TTC549 (cell line): ENCODE measurements at regions not wholly inside any gene's neighbourhood (a gene's known extent, or its start where the extent isn't known, plus 50 kb on each side); places are given as distances from the start of the nearest gene placed in this dataset.

Experiments
- FAIRE-seq: peaks from 2 replicates; lab custom pipeline; 2012; peaks lifted over from hg19 to GRCh38; lab: Jason Lieb, UNC

DNA sequence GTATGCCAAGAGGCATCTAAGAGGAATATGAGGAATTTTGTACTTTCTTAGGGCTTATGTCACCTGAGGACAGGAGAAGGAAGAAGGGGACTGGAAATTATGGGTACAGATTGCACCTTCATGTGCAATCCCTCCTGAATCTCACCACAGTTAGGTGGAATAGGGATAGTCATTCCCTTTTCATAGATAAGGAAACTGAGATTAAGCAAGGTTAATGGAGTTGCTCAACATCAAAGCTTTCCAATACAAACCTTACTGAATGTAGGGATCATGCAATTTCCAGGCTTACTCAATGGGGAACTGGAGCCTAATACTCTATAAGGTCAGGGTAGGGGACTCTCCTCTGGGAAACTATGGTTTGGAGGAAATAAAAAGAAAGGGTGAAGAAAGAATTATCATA lies 133.0 kb downstream of the C11orf87 start:
- FAIRE-seq = no peak

DNA sequence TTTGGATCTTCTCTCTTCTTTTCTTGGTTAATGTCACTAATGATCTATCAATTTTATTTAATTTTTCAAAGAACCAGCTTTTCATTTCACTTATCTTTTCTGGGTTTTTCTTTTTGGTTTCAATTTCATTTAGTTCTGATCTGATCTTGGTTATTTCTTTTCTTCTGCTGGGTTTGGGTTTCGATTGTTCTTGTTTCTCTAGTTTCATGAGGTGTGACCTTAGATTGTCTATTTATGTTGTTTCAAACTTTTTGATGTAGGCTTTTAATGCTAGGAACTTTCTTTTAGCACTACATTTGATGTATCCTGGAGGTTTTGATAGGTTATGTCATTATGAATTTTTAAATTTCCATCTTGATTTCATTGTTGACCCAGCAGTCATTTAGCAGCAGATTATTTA lies 142.3 kb downstream of the C11orf87 start:
- no peak for FAIRE-seq

DNA sequence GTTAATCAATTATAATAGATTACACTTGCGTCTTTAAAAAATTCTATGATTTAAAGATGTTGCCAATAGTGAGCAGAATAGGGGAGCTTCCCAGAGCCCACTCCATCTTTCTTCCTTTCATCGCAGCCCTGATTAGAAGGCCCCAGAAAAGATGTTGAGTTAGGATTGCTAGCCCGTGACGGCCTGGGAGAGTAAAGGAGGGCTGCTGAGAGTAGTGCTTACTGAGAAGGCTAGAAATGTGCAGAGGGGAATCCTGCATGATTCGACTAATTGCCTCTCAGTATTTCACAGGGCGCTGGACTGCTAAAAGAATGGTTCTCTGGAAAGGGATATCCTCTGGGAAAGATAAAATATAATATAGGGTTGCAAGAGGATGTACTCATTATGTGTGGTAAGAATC lies 160.5 kb downstream of the C11orf87 start:
- no peak for FAIRE-seq

DNA sequence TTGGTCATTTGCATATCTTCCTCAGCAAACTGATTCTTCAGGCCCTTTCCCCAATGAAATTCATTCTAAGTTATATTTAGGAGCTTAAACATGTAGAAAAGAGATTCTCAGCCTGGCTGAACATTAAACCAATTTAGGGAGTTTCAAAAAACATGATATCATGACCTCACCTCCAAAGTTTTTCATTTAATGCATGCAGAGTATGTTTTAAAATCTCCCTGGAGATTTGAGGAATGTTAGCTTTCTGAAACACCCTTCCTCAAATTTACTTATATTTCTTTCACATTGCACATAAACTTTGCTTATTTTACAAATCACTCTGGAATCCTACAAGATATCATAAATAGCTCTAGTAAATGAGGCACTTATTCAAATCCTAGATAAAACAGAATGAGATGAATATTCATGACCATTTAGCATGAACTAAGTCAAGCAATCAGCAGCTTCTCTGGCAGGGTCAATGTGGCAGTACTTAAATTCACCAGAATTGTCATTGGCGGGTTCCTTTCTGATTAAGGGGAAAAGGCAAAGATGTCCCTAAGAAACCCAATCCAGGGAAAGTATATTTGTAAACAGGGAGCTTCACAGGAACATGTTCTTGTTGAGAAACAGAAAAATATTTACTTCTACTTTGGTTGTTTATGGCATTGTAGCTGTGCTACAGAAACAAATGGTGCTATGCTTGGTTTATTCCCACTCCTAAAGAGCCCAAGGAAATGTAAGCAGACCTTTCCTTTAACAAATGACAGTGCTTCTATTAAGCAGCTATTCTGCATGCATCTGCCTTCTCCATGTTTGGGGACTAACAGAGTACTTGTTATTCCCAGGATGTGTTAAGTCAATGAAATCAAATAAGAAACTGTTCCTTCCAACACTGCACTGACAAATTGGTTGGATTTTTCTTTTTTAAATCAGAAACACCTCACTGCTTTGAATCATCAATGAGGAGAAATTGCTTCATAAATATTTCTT lies 162.3 kb downstream of the C11orf87 start:
- FAIRE-seq = no peak

DNA sequence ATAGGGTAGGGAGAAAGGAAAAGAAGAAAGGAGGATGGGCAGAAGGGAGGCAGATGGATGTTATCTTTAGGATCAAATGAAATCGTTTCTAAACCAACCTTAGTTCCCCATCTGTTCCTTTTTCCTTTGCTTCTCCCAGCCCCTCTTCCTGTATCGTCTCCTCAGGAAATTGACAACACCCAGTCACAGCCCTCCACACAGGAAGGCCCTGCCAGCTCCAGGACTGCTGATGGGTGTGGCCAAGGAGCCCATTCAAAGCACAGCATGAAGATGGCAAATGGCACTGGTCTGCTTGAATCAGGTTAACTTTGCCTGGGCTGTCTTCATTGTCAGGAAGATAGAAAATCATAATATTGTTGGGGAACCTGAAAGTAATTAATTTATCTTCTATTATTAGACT lies 164.8 kb downstream of the C11orf87 start:
- no peak for FAIRE-seq

DNA sequence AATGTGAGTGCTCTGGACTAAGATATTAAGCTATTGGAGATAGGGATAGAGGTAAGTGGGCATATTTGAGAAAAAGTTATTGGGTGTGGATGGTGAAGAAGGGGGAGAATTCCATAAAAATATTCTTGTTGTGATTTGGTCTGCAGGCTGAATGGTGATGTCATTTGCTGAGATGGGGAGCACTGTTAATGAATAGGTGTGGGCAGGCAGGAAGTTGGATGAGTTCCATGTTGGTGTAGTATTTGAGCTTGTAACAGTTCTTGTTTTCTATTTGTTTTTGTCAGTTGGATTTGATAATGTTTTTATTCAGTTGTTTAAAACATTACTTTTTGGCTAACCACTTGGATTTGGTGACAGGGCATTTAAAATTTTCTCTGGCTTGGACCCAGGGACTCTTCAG lies 168.8 kb downstream of the C11orf87 start:
- FAIRE-seq = no peak

DNA sequence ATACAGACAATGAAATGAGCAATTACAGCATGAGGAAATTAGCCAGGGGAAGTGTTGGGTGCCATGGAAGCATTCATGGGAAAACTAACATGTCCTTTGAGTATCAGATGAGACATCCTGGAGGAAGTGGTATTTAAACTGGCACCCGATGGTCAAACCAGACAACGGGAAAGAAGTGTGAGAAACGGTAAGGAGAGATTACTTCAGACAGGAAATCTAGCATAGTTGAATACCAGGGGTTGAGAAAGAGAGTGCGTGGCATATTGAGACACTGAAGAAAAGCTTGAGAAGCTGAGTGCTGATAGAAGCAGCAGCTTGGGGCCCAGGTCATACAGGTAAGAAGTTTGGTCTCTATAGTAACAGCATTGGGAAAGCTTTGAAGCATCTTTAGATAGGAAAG lies 175.3 kb downstream of the C11orf87 start:
- no peak for FAIRE-seq

DNA sequence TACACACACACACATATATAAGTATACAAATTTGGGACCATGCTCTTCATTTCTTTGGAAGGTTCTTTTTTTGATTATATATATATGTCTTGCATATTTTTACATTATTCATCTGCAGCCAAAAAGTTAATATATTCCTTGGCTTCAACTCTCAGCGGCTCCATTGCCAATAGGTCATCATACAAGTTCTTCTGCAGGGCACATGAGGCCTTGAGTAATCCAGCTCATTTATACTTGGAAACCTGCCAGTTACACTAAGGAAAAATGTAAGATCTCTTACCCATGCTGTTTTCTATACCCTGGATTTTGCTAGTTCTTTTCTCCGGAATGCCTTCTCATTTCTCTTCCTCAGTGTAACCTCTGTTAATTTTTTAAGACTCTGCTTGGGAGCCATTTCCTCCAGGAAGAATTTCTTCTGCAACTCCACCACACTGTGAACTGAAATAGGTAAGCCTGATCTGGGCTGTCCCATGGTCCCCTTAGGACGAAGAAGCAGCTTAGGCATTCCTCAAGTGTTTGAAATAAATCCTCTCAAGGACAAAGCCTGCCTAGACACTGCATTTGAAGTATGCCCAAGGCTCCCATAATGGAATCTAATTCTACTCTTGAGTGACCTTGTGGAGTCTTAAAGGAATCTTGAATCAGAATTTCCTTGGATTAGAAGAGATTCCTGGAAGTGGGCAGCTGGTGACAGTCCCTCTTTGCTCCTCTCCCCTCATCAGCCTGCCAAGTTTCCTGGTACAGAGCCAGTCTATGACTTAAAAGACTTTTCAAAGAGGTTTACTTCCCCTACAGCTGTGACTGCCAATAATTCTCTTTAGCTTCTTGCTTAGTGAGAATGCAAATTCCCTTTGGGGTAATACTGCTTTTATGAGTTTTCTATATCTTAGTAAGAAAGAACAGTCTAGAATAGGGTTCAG lies 182.8 kb downstream of the C11orf87 start:
- FAIRE-seq = no peak

DNA sequence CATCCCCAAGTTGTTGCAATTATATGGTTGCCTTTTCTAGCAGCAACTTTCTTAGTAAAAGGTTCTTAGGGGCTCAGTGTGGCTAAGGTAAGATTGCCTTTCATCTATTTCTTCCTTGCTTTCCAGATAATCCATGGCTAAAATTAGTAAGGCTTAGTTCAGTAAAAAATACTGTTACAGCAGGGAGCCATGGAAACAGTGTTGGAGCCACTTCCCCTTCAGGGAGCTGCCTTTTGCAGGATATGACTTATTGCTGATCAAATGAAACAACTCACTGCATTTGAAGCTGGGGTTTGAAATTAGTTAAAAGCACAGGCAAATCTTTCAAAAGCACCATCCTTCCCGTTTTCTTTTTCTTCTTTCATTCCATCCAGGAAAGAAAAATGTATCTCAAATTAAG lies 184.3 kb downstream of the C11orf87 start:
- no peak for FAIRE-seq

DNA sequence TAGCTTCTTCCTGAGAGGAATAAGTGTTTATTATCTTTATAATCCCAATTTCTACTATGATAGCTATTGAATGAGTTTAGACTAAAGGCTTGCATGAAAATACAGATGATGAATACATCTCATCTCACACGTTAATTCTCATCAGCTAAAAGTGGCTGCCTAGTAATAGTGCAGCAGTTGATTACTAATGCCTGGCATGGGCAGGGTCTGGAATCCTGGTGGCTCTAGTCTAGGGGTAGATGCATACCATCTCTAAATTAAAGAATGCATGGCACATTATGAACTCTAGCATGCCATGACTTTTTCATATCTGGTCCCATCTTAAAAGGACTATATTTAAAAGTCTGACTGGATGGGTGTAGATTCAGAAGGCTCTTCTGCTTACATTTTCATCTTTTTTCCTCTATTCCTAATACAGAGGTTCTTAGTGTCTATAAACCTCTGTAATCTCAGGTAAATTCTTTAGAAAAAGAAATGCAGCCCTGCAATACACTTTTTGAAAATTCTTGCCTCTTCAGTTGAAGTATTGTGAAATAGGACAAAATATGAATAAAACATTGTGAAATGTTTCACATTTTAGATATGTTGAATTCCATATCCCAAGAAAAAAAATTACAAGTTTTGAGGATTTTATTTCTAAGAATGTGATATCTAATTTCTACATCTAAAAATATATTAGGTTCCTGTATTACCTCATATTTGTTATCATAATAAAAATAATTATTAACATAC lies 187.6 kb downstream of the C11orf87 start:
- no peak for FAIRE-seq

DNA sequence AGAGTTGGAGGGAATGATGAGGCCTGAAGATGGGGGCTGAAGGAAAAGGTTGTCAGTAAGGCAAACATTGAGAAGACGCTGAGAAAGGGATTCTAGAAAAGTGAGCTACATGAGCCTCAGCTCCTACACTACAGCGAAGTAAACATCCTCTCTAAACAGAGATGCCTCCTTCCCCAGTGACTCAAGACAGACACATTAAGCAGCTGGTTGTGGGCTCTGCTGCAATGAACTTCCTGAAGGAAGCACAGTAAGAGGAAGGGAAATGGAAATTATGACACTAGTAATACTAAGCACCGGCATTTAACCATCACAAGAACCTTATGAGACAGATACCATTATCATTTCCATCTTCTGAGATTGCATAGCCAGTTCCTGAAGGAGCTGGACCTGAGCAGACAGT lies 190.5 kb downstream of the C11orf87 start:
- no peak for FAIRE-seq

DNA sequence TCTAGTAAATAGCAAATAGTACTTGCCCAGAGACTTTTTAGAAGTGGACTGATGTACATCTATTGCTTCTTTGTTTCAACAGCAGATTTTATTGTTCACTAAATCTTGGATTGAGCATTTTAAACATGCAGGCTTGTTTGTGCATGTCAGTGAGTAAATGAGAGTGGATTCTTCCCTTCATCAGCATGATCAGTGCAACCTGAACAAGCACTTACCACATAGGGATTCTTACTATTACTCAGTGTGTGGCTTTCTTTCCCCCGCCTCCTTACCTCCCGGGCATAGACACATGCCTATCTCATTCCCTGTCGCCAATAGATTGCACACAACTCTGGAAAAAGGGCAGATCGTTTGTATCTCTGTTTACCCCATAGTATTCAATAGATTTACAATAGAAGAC lies 197.5 kb downstream of the C11orf87 start:
- no peak for FAIRE-seq

DNA sequence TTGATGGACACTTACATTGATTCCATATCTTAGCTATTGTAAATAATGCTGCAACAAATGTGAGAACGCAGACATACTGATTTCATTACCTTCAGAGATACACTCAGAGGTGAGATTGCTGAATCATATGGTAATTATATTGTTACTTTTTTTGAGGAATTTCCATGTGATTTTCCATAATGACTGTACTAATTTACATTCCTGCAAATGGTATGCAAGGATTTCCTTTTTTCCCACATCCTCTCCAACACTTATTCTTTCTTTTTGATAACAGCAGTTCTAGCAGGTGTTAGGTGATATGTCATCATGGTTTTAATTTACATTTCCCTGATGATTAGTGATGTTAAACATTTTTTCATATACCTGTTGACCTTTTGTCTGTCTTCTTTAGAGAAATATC lies 207.7 kb downstream of the C11orf87 start:
- FAIRE-seq = no peak

DNA sequence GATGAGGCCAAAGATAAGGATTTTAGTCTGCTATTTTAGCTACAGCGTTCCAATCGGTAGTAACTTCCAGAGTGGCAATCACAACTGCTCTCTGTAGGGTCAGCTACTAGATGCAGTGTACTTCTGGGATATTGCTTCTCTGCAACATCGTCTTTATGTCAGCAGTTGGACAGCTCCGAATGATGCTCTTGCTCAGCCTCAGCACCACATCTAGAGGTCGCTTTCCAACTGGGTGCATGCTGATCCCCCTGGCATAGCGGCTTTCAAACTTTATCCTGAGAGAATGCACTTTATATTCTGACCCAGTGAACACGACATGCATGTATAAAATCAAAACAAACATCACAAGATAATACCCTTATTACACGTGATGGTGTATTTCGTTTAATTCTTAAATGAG lies 219.6 kb downstream of the C11orf87 start:
- FAIRE-seq = no peak

DNA sequence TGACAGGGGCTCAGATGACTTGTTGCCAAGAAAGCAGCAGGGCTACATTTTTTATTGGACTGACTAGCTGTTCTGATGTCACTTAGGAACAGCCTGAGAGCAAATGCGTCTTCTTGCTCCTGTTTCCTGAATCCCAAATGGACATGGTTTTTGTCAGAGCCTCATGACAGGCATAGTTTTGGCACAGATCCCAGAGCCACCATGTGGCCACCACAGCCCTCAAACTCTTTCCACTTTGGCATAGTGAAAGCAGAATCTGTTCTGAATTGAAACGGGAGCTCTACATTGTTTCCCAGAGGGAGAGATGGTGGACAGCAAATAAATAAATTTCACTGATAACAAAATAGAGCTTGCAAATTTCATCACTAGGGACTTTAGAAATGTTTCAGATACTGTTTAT lies 222.2 kb downstream of the C11orf87 start:
- FAIRE-seq = no peak

DNA sequence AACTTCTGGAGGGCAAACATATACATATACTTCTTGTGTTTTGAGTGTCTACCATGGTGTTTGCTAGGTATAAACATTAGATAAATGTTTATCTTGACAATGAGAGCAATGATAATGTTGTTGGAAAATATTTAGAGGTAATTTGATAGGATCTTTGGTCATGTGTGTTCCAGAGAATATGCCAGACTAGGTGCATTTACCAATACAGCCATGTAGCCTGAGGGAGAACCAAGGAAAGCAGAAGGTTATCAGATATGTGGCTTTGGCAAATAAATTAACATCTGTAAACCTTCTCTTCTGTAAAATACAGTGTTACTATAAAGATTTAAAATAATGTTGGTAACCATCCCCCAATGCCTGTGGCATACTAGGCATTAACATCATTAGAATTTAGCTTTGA lies 226.8 kb downstream of the C11orf87 start:
- no peak for FAIRE-seq

DNA sequence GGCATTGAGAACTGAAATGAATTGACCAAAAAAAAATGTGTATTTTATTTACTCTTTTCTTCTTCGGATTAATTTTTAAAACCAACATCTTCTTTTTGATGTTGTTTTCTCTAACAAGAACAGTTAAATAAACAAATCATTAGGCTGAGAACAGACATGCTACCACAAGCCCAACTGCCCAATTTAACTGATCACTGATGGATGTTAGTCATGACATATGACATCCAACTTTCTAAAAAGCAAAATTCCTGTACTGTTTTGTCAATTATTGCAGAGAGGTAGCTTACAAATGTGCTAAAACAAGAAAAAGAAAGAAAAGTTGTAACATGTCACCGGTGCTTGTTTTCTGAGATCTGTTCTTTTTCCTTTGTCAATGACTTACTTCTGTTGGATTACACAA lies 232.1 kb downstream of the C11orf87 start:
- FAIRE-seq = no peak

DNA sequence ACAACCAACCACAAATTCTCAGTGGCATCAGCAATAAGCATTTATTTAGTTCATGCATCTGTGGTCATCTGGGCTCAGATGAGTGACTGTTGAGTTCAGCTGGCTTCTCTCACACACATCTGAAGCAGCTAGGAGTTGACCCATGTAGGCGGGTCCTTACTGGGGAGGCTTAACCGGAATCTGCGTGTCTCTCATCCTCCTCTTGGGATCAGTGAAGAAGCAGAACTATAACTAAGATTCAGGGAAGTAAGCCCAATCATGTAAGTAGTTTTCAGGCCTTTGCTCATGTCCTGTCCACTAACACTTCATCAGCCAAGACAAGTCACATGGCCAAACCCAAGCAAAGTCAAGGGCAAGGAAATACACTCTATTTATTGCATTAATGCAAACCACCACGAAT lies 236.2 kb downstream of the C11orf87 start:
- FAIRE-seq = no peak

DNA sequence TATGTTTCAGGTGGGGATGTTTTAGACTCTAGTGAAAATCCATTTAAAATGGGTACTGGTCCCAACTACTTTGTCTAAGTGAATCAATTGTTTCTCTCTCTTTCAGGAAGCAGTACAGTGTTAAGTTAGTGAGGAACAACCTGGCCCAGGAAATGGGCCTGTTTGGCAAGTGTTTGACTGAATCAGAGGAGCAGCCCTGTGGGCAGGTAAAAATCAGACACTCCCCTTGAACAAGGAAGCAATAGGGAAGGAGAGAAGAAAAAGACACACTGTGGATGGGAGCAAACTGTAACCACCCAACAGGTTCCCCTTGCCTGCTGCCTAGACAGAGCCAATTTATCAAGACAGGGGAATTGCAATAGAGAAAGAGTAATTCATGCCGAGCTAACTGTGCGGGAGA lies 245.7 kb downstream of the C11orf87 start:
- no peak for FAIRE-seq

DNA sequence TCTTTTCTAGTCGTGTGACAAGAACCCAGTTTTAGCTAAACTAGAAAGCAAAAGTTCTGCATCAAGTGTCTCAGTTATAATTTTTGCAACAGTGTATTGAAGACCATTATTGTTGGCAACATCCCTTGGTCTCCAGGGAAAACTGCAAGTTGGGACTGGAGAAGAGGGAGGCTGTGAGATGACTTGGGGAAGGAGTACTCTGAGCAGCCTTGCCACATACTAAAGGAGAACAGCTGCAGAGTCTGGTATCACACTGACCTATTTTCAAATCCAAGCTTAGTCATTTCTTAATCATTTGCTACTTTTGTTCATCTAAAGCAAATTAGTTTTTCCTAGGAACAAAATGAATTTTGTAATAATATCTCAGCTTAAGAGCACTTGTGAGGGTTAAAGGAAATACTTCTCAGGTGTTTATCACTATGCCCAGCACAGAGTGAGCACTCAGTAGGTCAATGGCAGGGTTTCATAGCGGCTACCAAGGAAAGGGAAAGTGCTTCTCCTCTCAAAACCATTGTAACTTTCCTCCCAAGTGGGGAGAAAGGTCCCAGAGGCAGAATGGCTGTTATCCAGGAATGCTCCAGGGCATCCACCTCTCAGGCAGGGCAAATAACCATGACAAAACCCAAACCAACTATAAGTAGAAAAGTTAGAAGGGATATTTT lies 247.1 kb downstream of the C11orf87 start:
- no peak for FAIRE-seq

DNA sequence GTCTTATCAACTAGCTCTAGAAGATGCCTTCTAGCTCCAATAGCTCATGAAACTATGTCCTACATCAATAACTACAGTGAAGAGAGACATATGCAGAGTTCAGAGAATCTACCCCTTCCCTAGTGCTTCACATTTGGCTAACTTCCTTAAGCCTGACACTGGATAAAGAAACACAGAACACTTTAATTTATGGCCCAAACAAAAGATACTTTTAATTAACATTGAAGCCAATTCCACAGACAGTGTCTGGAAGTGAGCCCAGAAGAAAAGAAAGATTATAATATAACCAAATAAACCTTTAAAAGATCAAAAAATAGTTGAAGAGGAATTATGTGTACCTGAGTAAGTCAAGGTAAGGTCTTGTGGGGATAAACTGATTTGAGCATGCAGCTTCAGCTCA lies 255.2 kb downstream of the C11orf87 start:
- FAIRE-seq = no peak

DNA sequence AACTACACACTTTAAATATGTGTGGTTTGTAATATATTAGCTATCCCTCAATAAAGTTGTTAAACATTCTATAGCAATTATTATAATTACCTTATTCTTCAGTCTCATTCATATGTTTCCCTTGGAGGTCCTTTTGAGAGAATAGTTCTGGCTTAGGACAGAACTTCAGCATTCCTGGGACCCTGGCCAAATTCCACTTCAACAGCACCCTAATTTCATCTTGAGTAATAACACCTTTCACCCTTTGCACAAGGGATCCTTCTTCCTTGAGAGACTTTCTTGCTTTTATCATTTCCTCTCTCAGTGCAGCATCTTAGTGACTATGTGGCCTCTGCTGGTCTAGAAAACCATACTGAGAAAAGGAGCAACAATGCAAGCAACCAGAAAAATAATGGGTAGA lies 255.9 kb downstream of the C11orf87 start:
- no peak for FAIRE-seq
